ENCODE measurements at regions not wholly inside any gene's neighbourhood (a gene's known extent, or its start where the extent isn't known, plus 50 kb on each side); places are given as distances from the start of the nearest gene placed in this dataset.

GRCh38 chr2:28697602-28698149 lies 54.0 kb upstream of the PPP1CB start:
- Mint-ChIP-seq H3K27me3 (no peaks in the 10 kb centered on the region), H3K9me3 (no peaks in the 10 kb centered on the region), H3K36me3 (ENCODE audit: low read depth) (no peaks in the 10 kb centered on the region), H3K4me1 (ENCODE audit: low read depth) (no peaks in the 10 kb centered on the region), H3K27ac (no peak overlapping the region), H3K4me3 (no peak overlapping the region)
- Histone ChIP-seq H3K27me3 (ENCODE audit: control insufficient read depth in 1 of 2, insufficient read depth in 2 of 2, low read length in 2 of 2) (no peaks in the 10 kb centered on the region), H3K27ac (ENCODE audit: low read depth in 1 of 2, low read length in 2 of 2) (no peak overlapping the region), H3K4me3 (ENCODE audit: low read length) (no peak overlapping the region), H3K36me3 (ENCODE audit: insufficient read depth, low read length) (no peaks in the 10 kb centered on the region), H3K9me3 (ENCODE audit: control insufficient read depth in 1 of 2, insufficient read depth in 1 of 2, low read length in 2 of 2) (no peaks in the 10 kb centered on the region), H3K4me1 (ENCODE audit: insufficient read depth, low read length) (no peaks in the 10 kb centered on the region)
- no peak for ATAC-seq (ENCODE audit: poor library complexity)
- TF ChIP-seq, protein P1, sequence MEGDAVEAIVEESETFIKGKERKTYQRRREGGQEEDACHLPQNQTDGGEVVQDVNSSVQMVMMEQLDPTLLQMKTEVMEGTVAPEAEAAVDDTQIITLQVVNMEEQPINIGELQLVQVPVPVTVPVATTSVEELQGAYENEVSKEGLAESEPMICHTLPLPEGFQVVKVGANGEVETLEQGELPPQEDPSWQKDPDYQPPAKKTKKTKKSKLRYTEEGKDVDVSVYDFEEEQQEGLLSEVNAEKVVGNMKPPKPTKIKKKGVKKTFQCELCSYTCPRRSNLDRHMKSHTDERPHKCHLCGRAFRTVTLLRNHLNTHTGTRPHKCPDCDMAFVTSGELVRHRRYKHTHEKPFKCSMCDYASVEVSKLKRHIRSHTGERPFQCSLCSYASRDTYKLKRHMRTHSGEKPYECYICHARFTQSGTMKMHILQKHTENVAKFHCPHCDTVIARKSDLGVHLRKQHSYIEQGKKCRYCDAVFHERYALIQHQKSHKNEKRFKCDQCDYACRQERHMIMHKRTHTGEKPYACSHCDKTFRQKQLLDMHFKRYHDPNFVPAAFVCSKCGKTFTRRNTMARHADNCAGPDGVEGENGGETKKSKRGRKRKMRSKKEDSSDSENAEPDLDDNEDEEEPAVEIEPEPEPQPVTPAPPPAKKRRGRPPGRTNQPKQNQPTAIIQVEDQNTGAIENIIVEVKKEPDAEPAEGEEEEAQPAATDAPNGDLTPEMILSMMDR (IDR thresholded peaks at IDR 0.05), result no peak
- no peak for DNase-seq
- CTCF ChIA-PET, result interaction anchor here (0.6 to 2.4 kb wide), 2 partner anchors 10 to 103 kb away, joined by 3 to 8 read pairs; no protein-coding TSS in a partner anchor
- intact Hi-C loops (cut with DNase I, micrococcal nuclease), result no loop called here
- POLR2A ChIA-PET, result no interaction called here

DNA sequence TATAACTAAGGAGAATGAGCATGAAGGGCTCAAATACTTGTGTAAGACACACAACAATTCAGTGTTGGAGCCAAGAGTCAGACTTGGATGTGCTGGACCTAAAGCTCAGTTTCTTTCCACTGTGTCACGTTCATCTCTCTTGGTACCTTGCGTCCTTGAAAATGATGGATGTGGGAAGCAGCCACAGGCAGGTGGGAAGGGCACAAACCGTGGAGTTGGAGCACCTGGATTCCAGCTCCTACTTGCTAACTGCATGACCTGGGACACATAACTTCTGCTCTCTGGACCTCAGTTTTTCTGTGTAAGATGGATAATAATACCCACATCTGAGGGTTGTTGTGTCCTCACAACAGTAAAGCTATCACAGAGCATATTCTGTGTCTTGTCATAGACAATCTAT lies 53.1 kb upstream of the PPP1CB start:
- H3K27ac Mint-ChIP-seq, result no peak overlapping the region
- DNase-seq, result no peak
- Histone ChIP-seq H3K27ac (ENCODE audit: low read depth in 1 of 2, low read length in 2 of 2) (no peak overlapping the region), H3K4me3 (ENCODE audit: low read length) (no peak overlapping the region), H3K36me3 (ENCODE audit: insufficient read depth, low read length) (no peaks in the 10 kb centered on the region), H3K9me3 (ENCODE audit: control insufficient read depth in 1 of 2, insufficient read depth in 1 of 2, low read length in 2 of 2) (no peaks in the 10 kb centered on the region), H3K27me3 (ENCODE audit: control insufficient read depth in 1 of 2, insufficient read depth in 2 of 2, low read length in 2 of 2) (no peaks in the 10 kb centered on the region), H3K4me1 (ENCODE audit: insufficient read depth, low read length) (no peaks in the 10 kb centered on the region)
- no peaks in the 10 kb centered on the region for H3K27me3 Mint-ChIP-seq
- no peak overlapping the region for H3K4me3 Mint-ChIP-seq
- ATAC-seq (ENCODE audit: poor library complexity), result no peak
- TF ChIP-seq, protein P1 (IDR thresholded peaks at IDR 0.05), result no peak
- H3K36me3 Mint-ChIP-seq (ENCODE audit: low read depth), result no peaks in the 10 kb centered on the region
- ChIA-PET POLR2A (no interaction called here), CTCF (interaction anchor here (0.6 kb wide), 1 partner anchor 11 kb away, joined by 3 read pairs; no protein-coding TSS in a partner anchor)
- intact Hi-C loops (cut with DNase I, micrococcal nuclease), result no loop called here
- H3K9me3 Mint-ChIP-seq, result no peaks in the 10 kb centered on the region
- H3K4me1 Mint-ChIP-seq (ENCODE audit: low read depth), result no peaks in the 10 kb centered on the region

Data from CD4-positive, alpha-beta T cell (primary cell).